WTC11 (cell line): ENCODE measurements at regions not wholly inside any gene's neighbourhood (a gene's known extent, or its start where the extent isn't known, plus 50 kb on each side); places are given as distances from the start of the nearest gene placed in this dataset.

Source experiments
- ATAC-seq: fragments of 200-7000 bp; cut with Tn5 transposase; 2 replicates; pipeline ENCODE4 v1.10.0; 2021; ENCODE audit warnings: mild to moderate bottlenecking, moderate library complexity
- CTCF ChIA-PET: fragments of 300-600 bp; sonication (Branson Sonifier 250); formaldehyde crosslinking; loops from one replicate; lab custom pipeline; 2021; ENCODE audit warnings: antibody characterized with exemption; lab: Charles Lee
- POLR2A ChIA-PET: fragments of 350-600 bp; sonication (Branson Sonifier 250); formaldehyde crosslinking; loops from one replicate; lab custom pipeline; 2021; ENCODE audit warnings: antibody characterized with exemption; lab: Charles Lee
- DNase-seq: peaks from one replicate; pipeline ENCODE4 v3.0.0; 2021; ENCODE audit warnings: low spot score
- H3K27ac Mint-ChIP-seq: 2 replicates; pipeline ENCODE4 v1.8.0; 2021; ENCODE audit warnings: mixed read lengths
- H3K27me3 Mint-ChIP-seq: 2 replicates; pipeline ENCODE4 v1.8.0; 2021; ENCODE audit warnings: low read depth, mild to moderate bottlenecking, moderate library complexity, mixed read lengths
- H3K36me3 Mint-ChIP-seq: 2 replicates; pipeline ENCODE4 v1.8.0; 2021; ENCODE audit warnings: mixed read lengths
- H3K4me1 Mint-ChIP-seq: 2 replicates; pipeline ENCODE4 v1.8.0; 2022; ENCODE audit warnings: mixed read lengths
- H3K4me3 Mint-ChIP-seq: 2 replicates; pipeline ENCODE4 v1.8.0; 2021; ENCODE audit warnings: mild to moderate bottlenecking, moderate library complexity, mixed read lengths
- H3K9me3 Mint-ChIP-seq: 2 replicates; pipeline ENCODE4 v1.8.0; 2021; ENCODE audit warnings: mixed read lengths
- AFF4 ChIP-seq: sonication (generic); formaldehyde crosslinking; IDR thresholded peaks from 2 replicates; pipeline ENCODE4 v1.8.1; 2023; ENCODE audit warnings: mild to moderate bottlenecking, missing genetic modification reagents, borderline replicate concordance
- ATF6 ChIP-seq: sonication (generic); formaldehyde crosslinking; IDR thresholded peaks from 2 replicates; pipeline ENCODE4 v1.8.1; 2023; ENCODE audit warnings: mild to moderate bottlenecking, missing genetic modification reagents
- CTCF ChIP-seq: fragments of 200-600 bp; IDR thresholded peaks from 2 replicates; pipeline ENCODE4 v1.8.0; 2022; ENCODE audit warnings: antibody characterized with exemption
- GRHL2 ChIP-seq: fragments of 250-450 bp; sonication (Bioruptor Pico); IDR thresholded peaks from 2 replicates; pipeline ENCODE4 v1.8.0; 2022; ENCODE audit warnings: mild to moderate bottlenecking, moderate library complexity; ENCODE audit not compliant: insufficient replicate concordance, severe bottlenecking
- IRF1 ChIP-seq: sonication (generic); formaldehyde crosslinking; IDR thresholded peaks from 2 replicates; pipeline ENCODE4 v1.8.0; 2023; ENCODE audit warnings: missing genetic modification reagents
- PREB ChIP-seq: sonication (generic); formaldehyde crosslinking; IDR thresholded peaks from 2 replicates; pipeline ENCODE4 v1.8.1; 2022; ENCODE audit warnings: mild to moderate bottlenecking, missing genetic modification reagents, moderate library complexity, borderline replicate concordance
- SOX15 ChIP-seq: fragments of 250-450 bp; sonication (Bioruptor Pico); IDR thresholded peaks from 2 replicates; pipeline ENCODE4 v1.9.0; 2021; ENCODE audit warnings: mild to moderate bottlenecking
- TEAD1 ChIP-seq: sonication (generic); formaldehyde crosslinking; IDR thresholded peaks from 2 replicates; pipeline ENCODE4 v1.8.0; 2022; ENCODE audit warnings: mild to moderate bottlenecking, missing genetic modification reagents
- ZMAT4 ChIP-seq: fragments of 250-450 bp; sonication (Bioruptor Pico); IDR thresholded peaks from 2 replicates; pipeline ENCODE4 v1.9.0; 2021; ENCODE audit warnings: mild to moderate bottlenecking
- ZNF232 ChIP-seq: sonication (generic); formaldehyde crosslinking; IDR thresholded peaks from 2 replicates; pipeline ENCODE4 v1.8.0; 2022; ENCODE audit warnings: mild to moderate bottlenecking, missing genetic modification reagents
- ZNF281 ChIP-seq: sonication (generic); formaldehyde crosslinking; IDR thresholded peaks from 2 replicates; pipeline ENCODE4 v1.8.0; 2023; ENCODE audit warnings: mild to moderate bottlenecking, missing genetic modification reagents
- ZNF532 ChIP-seq: fragments of 250-450 bp; sonication (Bioruptor Pico); IDR thresholded peaks from 2 replicates; pipeline ENCODE4 v1.9.0; 2021; ENCODE audit warnings: mild to moderate bottlenecking, borderline replicate concordance
- ZSCAN18 ChIP-seq: fragments of 250-450 bp; sonication (Bioruptor Pico); IDR thresholded peaks from 2 replicates; pipeline ENCODE4 v2.1.2; 2022; ENCODE audit warnings: mild to moderate bottlenecking, moderate library complexity

GRCh38 chr5:52672459-52672858 lies 115.3 kb upstream of the ITGA1 start (continued):
- TF ChIP-seq ATF6 (CRISPR knock-in tag) (no peak), SOX15 (no peak)
- TF ChIP-seq, all 79 proteins: peak for 0

- Mint-ChIP-seq H3K27me3 (no peaks in the 10 kb centered on the region; the same call in 1 of the 2 replicates), H3K4me1 (peaks cover 7% of the 10 kb centered on the region), H3K36me3 (no peaks in the 10 kb centered on the region), H3K4me3 (no peak overlapping the region), H3K9me3 (no peaks in the 10 kb centered on the region), H3K27ac (no peak overlapping the region)
- ChIA-PET CTCF (no interaction called here), POLR2A (no interaction called here)
- DNase-seq (no peak), ATAC-seq (no peak)
- no peak for TF ChIP-seq SOX15
- no peak for TF ChIP-seq ZNF532
- TF ChIP-seq ZSCAN18 (CRISPR knock-in tag) = no peak
- TF ChIP-seq ATF6 (CRISPR knock-in tag) = no peak
- no peak for TF ChIP-seq TEAD1 (CRISPR knock-in tag)
- no peak for TF ChIP-seq ZMAT4 (CRISPR knock-in tag)
- no peak for TF ChIP-seq ZNF232 (CRISPR knock-in tag)
- TF ChIP-seq IRF1 (CRISPR knock-in tag) = no peak
- no peak for TF ChIP-seq AFF4
- TF ChIP-seq GRHL2 (CRISPR knock-in tag) = no peak
- TF ChIP-seq PREB (CRISPR knock-in tag) = no peak
- no peak for TF ChIP-seq ZNF281 (CRISPR knock-in tag)
- TF ChIP-seq CTCF = no peak
Measured at GRCh38 chr5:52673495-52673894, 114.2 kb upstream of the ITGA1 start.
